Ramos (cell line): ENCODE measurements at regions not wholly inside any gene's neighbourhood (a gene's known extent, or its start where the extent isn't known, plus 50 kb on each side); places are given as distances from the start of the nearest gene placed in this dataset.
"Not testable (repeated sequence)": the region's sequence is repeated elsewhere in the genome, so short reads cannot be mapped to it uniquely, and the experiment has no call there.

Experiments
- in situ Hi-C: fragments of 300-500 bp; cut with MboI; formaldehyde crosslinking; loops from one replicate; pipeline ENCODE4 v1.14.3; 2022; ENCODE audit warnings: low sequenced_read_pairs; ENCODE audit not compliant: unreplicated experiment

DNA sequence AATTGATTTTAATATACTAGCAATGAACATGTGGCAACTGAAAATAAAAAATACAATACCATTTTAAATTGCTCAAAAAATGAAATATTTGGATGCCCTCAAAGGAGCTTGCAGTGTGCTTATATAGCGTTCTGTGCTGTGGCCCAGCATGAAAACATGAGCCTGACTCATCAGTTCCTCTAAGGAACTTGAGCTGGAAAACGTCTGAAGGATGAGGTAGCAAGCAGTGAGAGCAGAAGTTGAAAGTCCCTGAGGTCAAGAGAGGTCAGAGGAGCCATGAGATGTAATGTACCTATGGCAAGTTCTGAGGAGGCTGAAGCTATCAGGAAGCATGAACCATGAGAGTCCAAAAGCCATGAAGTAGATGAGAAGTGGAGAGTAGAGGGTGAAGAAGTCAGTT is 59.7 kb downstream of the HMGB3 start:
- in situ Hi-C loops = no loop called here

DNA sequence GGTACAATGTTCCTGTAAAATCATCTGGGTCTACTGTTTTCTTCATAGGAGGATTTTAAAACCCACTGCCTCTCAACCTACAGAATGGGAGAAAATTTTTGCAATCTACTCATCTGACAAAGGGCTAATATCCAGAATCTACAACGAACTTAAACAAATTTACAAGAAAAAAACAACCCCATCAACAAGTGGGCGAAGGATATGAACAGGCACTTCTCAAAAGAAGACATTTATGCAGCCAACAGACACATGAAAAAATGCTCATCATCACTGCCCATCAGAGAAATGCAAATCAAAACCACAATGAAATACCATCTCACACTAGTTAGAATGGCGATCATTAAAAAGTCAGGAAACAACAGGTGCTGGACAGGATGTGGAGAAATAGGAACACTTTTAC is 83.2 kb downstream of the HMGB3 start:
- in situ Hi-C loops = not testable (repeated sequence)

DNA sequence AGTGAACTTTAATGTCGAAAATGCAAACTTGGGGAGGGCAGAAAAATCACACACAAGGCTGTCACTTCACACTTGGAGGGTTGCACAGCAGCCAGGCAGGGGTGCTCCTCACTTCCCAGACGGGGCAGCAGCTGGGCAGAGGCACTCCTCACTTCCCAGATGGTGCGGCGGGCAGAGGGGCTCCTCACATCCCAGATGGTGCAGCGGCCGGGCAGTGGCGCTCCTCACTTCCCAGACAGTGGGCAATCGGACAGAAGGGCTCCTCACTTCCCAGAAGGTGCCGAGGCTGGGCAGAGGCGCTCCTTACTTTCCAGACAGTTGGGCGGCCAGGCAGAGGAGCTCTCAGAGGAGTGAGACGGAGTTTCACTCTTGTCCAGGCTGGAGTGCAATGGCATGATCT is 90.6 kb downstream of the HMGB3 start:
- in situ Hi-C loops = no loop called here

DNA sequence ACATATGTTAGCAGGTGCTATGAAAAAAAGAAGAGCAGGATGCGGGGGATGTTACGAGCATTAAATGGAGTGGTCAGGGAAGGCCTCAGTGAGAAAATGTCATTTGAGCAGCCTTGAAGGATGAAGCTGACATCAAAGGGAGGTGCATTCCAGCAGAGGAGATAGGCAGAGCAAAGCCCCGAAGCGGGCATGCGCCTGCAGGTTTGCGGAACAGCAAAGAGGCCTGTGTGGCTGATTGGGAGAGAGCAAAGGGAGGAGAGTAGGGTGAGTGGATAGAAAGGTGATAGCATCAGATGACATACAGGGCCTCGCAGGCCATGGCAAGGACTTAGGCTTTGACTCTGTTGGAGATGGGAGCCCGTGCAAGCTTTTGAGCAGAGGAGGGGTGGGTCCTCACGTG is 95.4 kb upstream of the GPR50 start:
- in situ Hi-C loops = loop anchor here (5.0 kb wide), 1 partner anchor 309 kb away; no protein-coding TSS in a partner anchor

DNA sequence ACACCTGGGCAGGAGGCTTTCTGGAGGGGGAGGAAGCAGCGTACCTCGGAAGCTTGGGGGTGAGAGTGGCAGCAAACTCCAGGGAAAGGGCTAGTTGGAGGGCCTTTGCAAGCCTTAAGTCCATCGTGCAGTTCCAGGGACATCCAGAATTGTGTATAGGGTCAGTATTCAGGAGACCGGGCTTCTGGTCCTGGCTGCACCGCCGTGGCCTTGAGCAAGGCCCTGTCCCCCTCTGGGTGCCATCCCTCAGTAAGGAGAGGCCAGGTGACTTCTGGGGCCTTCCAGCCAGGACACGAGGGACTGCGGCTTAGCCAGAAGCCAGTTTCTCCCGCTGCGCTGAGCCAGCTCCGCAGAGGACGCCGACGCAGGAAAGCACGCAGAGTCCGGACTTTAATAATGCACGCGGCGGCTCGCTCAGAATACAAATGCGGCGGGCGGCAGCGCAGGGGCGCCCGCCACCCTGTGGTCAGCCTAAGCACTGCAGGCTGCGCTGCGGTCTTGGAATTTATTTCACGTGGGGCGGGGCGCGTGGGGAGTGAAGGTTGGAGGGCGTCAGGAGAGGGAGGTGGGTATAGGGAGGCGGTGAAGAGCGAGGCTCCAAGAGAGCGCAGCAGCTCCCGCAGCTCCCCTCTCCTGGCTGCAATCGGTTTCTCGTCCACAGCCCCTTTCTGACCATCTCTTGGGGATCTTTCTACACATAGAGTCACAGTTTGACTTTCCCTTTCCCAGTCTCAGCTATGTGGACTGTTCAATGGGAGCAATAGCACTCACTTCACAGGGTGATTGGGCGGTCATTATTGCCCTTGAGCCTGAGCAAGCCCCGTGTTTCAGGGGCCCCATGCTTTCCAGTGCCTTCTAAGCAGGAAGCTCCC is 94.1 kb upstream of the GPR50 start:
- in situ Hi-C loops = loop anchor here (5.0 kb wide), 1 partner anchor 310 kb away; no protein-coding TSS in a partner anchor

DNA sequence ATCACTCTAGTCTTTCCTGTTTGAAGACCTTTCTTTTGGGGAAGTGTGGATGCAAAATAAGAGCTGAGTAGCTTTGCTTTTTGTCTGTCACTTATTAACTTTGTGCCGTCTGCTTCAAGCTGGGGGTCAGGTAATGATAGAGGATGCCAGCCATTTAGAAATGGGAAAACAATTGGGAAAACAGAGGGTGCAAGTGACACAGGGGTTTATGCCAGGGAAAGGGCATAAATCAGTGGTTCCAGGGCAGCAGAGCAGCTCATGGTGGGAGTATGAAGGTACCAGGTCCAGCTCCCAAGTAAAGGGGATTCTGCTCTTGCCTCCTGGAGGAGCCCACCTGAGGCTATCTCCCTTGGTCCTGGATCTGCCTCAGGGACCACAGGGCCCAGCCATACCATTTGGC is 91.9 kb upstream of the GPR50 start:
- in situ Hi-C loops = loop anchor here (5.0 kb wide), 1 partner anchor 312 kb away; no protein-coding TSS in a partner anchor

DNA sequence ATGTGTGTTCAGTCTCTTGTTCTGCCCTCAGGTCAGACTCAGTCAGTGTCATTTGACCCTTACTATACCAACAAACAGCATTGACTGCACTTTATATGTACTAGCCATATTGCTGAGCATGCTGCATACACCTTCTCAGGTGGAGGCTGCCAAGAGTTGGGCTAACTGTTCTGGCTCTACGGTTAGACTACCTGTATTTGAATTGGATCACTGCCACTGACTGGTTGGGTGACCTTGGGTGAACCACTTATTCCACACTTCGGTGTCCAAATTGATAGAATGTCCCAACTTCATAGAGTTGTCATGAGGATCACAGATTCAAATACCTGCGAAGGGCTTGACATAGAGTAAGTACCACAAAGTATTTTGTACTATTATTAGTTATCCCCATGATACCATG is 91.2 kb upstream of the GPR50 start:
- in situ Hi-C loops = no loop called here

DNA sequence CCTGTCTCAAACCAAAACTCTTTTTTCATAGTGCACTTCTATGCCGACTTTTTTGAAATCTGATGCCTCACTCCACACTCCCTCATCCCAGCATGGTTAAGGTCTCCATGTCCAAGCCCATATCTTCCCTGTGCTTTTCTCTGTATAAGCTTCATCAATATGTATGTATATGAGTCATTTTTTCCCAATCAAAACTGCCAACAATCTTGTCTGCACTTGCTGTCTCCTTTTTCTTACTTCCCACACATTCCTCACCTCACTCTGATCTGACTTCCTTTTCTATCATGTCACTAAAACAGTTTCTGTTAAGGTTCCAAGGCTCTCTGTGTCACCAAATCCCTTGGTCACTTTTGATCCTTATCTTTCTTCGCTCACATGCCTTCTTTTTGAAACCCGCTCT is 88.2 kb upstream of the GPR50 start:
- in situ Hi-C loops = no loop called here

DNA sequence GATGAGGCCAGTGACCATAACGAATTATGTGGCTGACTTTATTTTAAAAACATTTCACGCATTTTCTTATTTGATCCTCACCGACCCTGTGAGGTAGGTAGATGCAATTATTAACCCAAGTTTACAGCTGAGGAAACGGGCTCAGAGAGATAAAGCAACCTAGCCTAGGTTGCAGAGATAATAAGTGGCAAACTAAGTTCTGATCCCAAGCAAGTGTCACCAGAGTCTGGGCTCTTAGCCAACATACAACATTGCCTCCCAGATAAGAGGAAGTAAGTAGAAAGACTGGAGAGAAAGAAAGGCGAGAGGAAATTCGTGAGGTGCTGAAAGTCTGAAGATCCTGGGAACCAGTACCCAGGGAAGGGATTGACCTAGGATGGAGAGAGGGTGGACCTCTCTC is 77.4 kb upstream of the GPR50 start:
- in situ Hi-C loops = no loop called here

DNA sequence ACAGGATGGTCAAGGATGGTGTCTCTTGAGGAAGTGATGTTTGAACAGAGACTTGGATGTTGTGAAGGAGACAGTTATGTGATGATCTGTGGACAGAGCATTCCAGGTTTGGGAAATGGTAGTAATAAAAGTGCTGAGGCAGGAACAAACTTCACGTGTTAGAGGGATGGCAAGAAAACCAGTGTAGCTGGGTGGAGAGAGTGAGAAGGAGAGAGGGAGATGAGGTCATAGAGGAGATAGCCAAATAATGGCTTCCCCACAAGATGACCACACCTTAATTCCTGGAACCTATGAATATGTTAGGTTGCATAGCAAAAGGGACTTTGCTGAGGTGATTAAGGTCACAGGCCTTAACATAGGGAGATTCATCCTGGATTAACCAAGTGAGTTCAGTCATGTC is 75.6 kb upstream of the GPR50 start:
- in situ Hi-C loops = no loop called here

DNA sequence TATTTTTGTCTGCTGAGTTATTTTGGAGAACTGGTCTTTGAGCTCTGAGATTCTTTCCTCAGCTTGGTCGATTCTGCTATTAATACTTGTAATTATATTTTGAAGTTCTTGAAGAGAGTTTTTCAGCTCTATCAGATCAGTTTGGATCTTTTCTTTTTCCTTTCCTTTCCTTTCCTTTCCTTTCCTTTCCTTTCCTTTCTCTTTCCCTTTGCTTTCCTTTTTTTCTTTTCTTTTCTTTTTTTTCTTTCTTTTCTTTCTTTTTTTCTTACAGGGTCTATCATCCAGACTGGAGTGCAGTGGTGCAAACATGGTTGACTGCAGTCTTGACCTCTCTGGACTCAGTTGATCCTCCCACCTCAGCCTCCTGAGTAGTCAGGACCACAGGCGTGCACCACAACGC is 63.2 kb upstream of the GPR50 start:
- in situ Hi-C loops = not testable (repeated sequence)
